ENCODE measurements at regions not wholly inside any gene's neighbourhood (a gene's known extent, or its start where the extent isn't known, plus 50 kb on each side); places are given as distances from the start of the nearest gene placed in this dataset.

GRCh38 chr22:48082284-48082683 is 1319.8 kb downstream of the TBC1D22A start:
- TF ChIP-seq POLR2A (IDR thresholded peaks at IDR 0.05; ENCODE audit: low read depth, low read length) = no peak
- TF ChIP-seq SPI1 (IDR thresholded peaks at IDR 0.05; ENCODE audit: low read depth, low read length) = no peak
- TF ChIP-seq POLR2AphosphoS5 (IDR thresholded peaks at IDR 0.05; ENCODE audit: low read depth, low read length) = no peak

Data from GM12891 (cell line).